ENCODE measurements at regions not wholly inside any gene's neighbourhood (a gene's known extent, or its start where the extent isn't known, plus 50 kb on each side); places are given as distances from the start of the nearest gene placed in this dataset.
"Not testable (repeated sequence)": the region's sequence is repeated elsewhere in the genome, so short reads cannot be mapped to it uniquely, and the experiment has no call there.

GRCh38 chr18:65162086-65162485, 588.7 kb upstream of the CDH7 start:
- not testable (repeated sequence) for DNase-seq (ENCODE audit: low read depth in 2 of 2)

- DNase-seq (ENCODE audit: low read depth in 2 of 2), result no peak
Observed at GRCh38 chr18:65146482-65147021, 604.3 kb upstream of the CDH7 start.

GRCh38 chr18:65145312-65145711, 605.5 kb upstream of the CDH7 start:
- no peak for DNase-seq (ENCODE audit: low read depth in 2 of 2)

GRCh38 chr18:65133610-65134009, 617.2 kb upstream of the CDH7 start:
- no peak for DNase-seq (ENCODE audit: low read depth in 2 of 2)

GRCh38 chr18:65124633-65125032, 626.2 kb upstream of the CDH7 start:
- no peak for DNase-seq (ENCODE audit: low read depth in 2 of 2)

GRCh38 chr18:65103864-65104263, 646.9 kb upstream of the CDH7 start:
- no peak for DNase-seq (ENCODE audit: low read depth in 2 of 2)

GRCh38 chr18:65093346-65093745, 657.5 kb upstream of the CDH7 start:
- no peak for DNase-seq (ENCODE audit: low read depth in 2 of 2)

GRCh38 chr18:65091744-65092329, 659.0 kb upstream of the CDH7 start:
- peak; percentile 6 to 7 for DNase-seq (ENCODE audit: low read depth in 2 of 2)

GRCh38 chr18:65082907-65083306, 667.9 kb upstream of the CDH7 start:
- DNase-seq (ENCODE audit: low read depth in 2 of 2), result no peak

- DNase-seq (ENCODE audit: low read depth in 2 of 2), result no peak
Observed at GRCh38 chr18:65081786-65082185, 669.0 kb upstream of the CDH7 start.

- no peak for DNase-seq (ENCODE audit: low read depth in 2 of 2)
Observed at GRCh38 chr18:65073060-65073550, 677.7 kb upstream of the CDH7 start.

- DNase-seq (ENCODE audit: low read depth in 2 of 2), result no peak
Observed at GRCh38 chr18:65057439-65058083, 693.3 kb upstream of the CDH7 start.

GRCh38 chr18:65056575-65056974, 694.2 kb upstream of the CDH7 start:
- no peak for DNase-seq (ENCODE audit: low read depth in 2 of 2)

- no peak for DNase-seq (ENCODE audit: low read depth in 2 of 2)
Observed at GRCh38 chr18:65049586-65049985, 701.2 kb upstream of the CDH7 start.

- no peak for DNase-seq (ENCODE audit: low read depth in 2 of 2)
Observed at GRCh38 chr18:65039578-65039977, 711.2 kb upstream of the CDH7 start.

GRCh38 chr18:65035701-65036100, 715.1 kb upstream of the CDH7 start:
- DNase-seq (ENCODE audit: low read depth in 2 of 2), result no peak

- no peak for DNase-seq (ENCODE audit: low read depth in 2 of 2)
Observed at GRCh38 chr18:65025756-65026155, 725.1 kb upstream of the CDH7 start.

GRCh38 chr18:65021021-65021420, 729.8 kb upstream of the CDH7 start:
- DNase-seq (ENCODE audit: low read depth in 2 of 2), result no peak

- no peak for DNase-seq (ENCODE audit: low read depth in 2 of 2)
Observed at GRCh38 chr18:65018184-65018583, 732.6 kb upstream of the CDH7 start.

- DNase-seq (ENCODE audit: low read depth in 2 of 2), result no peak
Observed at GRCh38 chr18:65017372-65017760, 733.4 kb upstream of the CDH7 start.

- no peak for DNase-seq (ENCODE audit: low read depth in 2 of 2)
Observed at GRCh38 chr18:65016631-65017371, 734.0 kb upstream of the CDH7 start.

- DNase-seq (ENCODE audit: low read depth in 2 of 2), result no peak
Observed at GRCh38 chr18:64994370-64994769, 756.4 kb upstream of the CDH7 start.

GRCh38 chr18:64993695-64994094, 757.1 kb upstream of the CDH7 start:
- DNase-seq (ENCODE audit: low read depth in 2 of 2), result no peak
